ENCODE measurements at regions not wholly inside any gene's neighbourhood (a gene's known extent, or its start where the extent isn't known, plus 50 kb on each side); places are given as distances from the start of the nearest gene placed in this dataset.

GRCh38 chr13:73935991-73936390 lies 198.2 kb downstream of the KLF12 start:
- H3K27me3 Mint-ChIP-seq = no peaks in the 10 kb centered on the region
- DNase-seq (ENCODE audit: low spot score, unreplicated experiment) = no peak
- no peaks in the 10 kb centered on the region for H3K9me3 Mint-ChIP-seq (ENCODE audit: low read depth)
- H3K27ac Mint-ChIP-seq = no peak overlapping the region
- peaks cover 5% of the 10 kb centered on the region for H3K36me3 Mint-ChIP-seq (ENCODE audit: insufficient read depth)
- H3K4me1 Mint-ChIP-seq (ENCODE audit: low read depth) = peaks cover 12% of the 10 kb centered on the region
- H3K4me3 Mint-ChIP-seq (ENCODE audit: low read depth) = no peak overlapping the region
- TF ChIP-seq CTCF (IDR thresholded peaks at IDR 0.05; ENCODE audit: unreplicated experiment) = no peak

GRCh38 chr13:73934771-73935170 lies 199.4 kb downstream of the KLF12 start:
- H3K4me1 Mint-ChIP-seq (ENCODE audit: low read depth) = peaks cover 12% of the 10 kb centered on the region
- H3K27me3 Mint-ChIP-seq = no peaks in the 10 kb centered on the region
- H3K27ac Mint-ChIP-seq = peak overlapping the region; percentile 27
- H3K36me3 Mint-ChIP-seq (ENCODE audit: insufficient read depth) = peaks cover 5% of the 10 kb centered on the region
- no peak for DNase-seq (ENCODE audit: low spot score, unreplicated experiment)
- H3K9me3 Mint-ChIP-seq (ENCODE audit: low read depth) = no peaks in the 10 kb centered on the region
- no peak for TF ChIP-seq CTCF (IDR thresholded peaks at IDR 0.05; ENCODE audit: unreplicated experiment)
- no peak overlapping the region for H3K4me3 Mint-ChIP-seq (ENCODE audit: low read depth)

DNA sequence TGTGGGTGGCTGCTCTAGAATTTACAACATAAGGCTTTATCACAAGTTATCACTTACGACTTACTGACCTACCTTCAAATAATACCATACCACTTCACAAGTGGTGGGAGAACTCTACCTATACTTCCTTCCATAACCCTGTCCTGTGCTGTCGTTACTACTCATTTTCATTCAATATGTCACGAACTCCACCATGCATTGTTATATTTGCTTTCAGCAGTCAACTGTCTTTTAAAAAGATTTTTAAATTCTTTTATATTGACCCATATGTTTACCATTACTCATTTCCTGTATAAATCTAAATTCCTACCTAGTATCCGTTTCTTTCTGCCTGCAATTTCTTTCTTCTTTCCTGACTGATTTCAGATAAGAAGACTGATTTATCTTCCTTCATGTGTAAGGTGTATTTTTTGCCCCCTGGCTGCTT lies 200.0 kb downstream of the KLF12 start:
- Mint-ChIP-seq H3K27ac (peak overlapping the region; percentile 27), H3K4me3 (ENCODE audit: low read depth) (no peak overlapping the region), H3K4me1 (ENCODE audit: low read depth) (peaks cover 12% of the 10 kb centered on the region), H3K27me3 (no peaks in the 10 kb centered on the region), H3K36me3 (ENCODE audit: insufficient read depth) (peaks cover 5% of the 10 kb centered on the region), H3K9me3 (ENCODE audit: low read depth) (no peaks in the 10 kb centered on the region)
- no peak for DNase-seq (ENCODE audit: low spot score, unreplicated experiment)
- TF ChIP-seq CTCF (IDR thresholded peaks at IDR 0.05; ENCODE audit: unreplicated experiment) = no peak

- peaks cover 7% of the 10 kb centered on the region for H3K36me3 Mint-ChIP-seq (ENCODE audit: insufficient read depth)
- no peaks in the 10 kb centered on the region for H3K27me3 Mint-ChIP-seq
- H3K9me3 Mint-ChIP-seq (ENCODE audit: low read depth) = no peaks in the 10 kb centered on the region
- no peak for TF ChIP-seq CTCF (IDR thresholded peaks at IDR 0.05; ENCODE audit: unreplicated experiment)
- H3K27ac Mint-ChIP-seq = no peak overlapping the region
- DNase-seq (ENCODE audit: low spot score, unreplicated experiment) = no peak
- H3K4me1 Mint-ChIP-seq (ENCODE audit: low read depth) = peaks cover 12% of the 10 kb centered on the region
- no peak overlapping the region for H3K4me3 Mint-ChIP-seq (ENCODE audit: low read depth)
Measured at GRCh38 chr13:73933795-73934194, 200.4 kb downstream of the KLF12 start.

GRCh38 chr13:73932091-73932490 lies 202.1 kb downstream of the KLF12 start:
- Mint-ChIP-seq H3K36me3 (ENCODE audit: insufficient read depth) (peaks cover 7% of the 10 kb centered on the region), H3K4me1 (ENCODE audit: low read depth) (peaks cover 8% of the 10 kb centered on the region), H3K9me3 (ENCODE audit: low read depth) (no peaks in the 10 kb centered on the region), H3K4me3 (ENCODE audit: low read depth) (no peak overlapping the region), H3K27ac (no peak overlapping the region), H3K27me3 (no peaks in the 10 kb centered on the region)
- DNase-seq (ENCODE audit: low spot score, unreplicated experiment) = no peak
- TF ChIP-seq CTCF (IDR thresholded peaks at IDR 0.05; ENCODE audit: unreplicated experiment) = no peak

Data from progenitor cell of endocrine pancreas (in vitro differentiated cells).